ENCODE measurements at regions not wholly inside any gene's neighbourhood (a gene's known extent, or its start where the extent isn't known, plus 50 kb on each side); places are given as distances from the start of the nearest gene placed in this dataset.

DNA sequence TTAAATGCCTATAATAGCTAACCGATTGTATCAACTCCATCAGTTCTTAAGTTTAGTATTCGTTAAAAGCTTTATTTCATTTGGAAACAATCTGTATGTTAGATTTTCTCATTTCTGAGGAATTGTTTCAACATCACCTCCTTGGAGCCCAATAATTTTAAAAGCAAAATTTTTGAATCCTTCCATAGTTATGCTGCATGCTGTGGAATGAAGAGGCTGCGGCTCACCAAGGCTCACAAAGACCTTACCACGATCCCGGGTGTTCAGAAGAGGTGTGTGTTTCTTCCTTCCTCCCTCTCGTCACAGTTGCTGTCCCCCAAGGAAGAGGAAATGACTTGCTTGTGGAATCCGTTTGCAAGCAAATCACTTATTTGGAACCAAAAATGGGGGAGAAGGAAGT lies 143.8 kb downstream of the FGF1 start:
- H3K27ac ChIP-seq (ENCODE audit: insufficient read depth, low read length, poor library complexity, severe bottlenecking), result no peak overlapping the region
- DNase-seq, result no peak
- no peak overlapping the region for H3K4me3 ChIP-seq (ENCODE audit: insufficient read depth, low read depth, low read length, poor library complexity, severe bottlenecking)
- H3K27me3 ChIP-seq (replicated peaks; ENCODE audit: control insufficient read depth, insufficient read depth, low read length, poor library complexity, severe bottlenecking), result no peaks in the 10 kb centered on the region
- no peaks in the 10 kb centered on the region for H3K4me1 ChIP-seq (ENCODE audit: control insufficient read depth, insufficient read depth, low read length, poor library complexity, severe bottlenecking)
- H3K9me3 ChIP-seq (ENCODE audit: control insufficient read depth, low read length), result no peaks in the 10 kb centered on the region
- no peaks in the 10 kb centered on the region for H3K36me3 ChIP-seq (ENCODE audit: control insufficient read depth, insufficient read depth, low read length)

- no peak overlapping the region for H3K27ac ChIP-seq (ENCODE audit: insufficient read depth, low read length, poor library complexity, severe bottlenecking)
- DNase-seq, result no peak
- no peaks in the 10 kb centered on the region for H3K9me3 ChIP-seq (ENCODE audit: control insufficient read depth, low read length)
- H3K27me3 ChIP-seq (replicated peaks; ENCODE audit: control insufficient read depth, insufficient read depth, low read length, poor library complexity, severe bottlenecking), result no peaks in the 10 kb centered on the region
- H3K4me3 ChIP-seq (ENCODE audit: insufficient read depth, low read depth, low read length, poor library complexity, severe bottlenecking), result no peak overlapping the region
- H3K36me3 ChIP-seq (ENCODE audit: control insufficient read depth, insufficient read depth, low read length), result no peaks in the 10 kb centered on the region
- H3K4me1 ChIP-seq (ENCODE audit: control insufficient read depth, insufficient read depth, low read length, poor library complexity, severe bottlenecking), result no peaks in the 10 kb centered on the region
These were observed 144.9 kb downstream of the FGF1 start for GRCh38 chr5:142540922-142541422.

- H3K4me1 ChIP-seq (ENCODE audit: control insufficient read depth, insufficient read depth, low read length, poor library complexity, severe bottlenecking), result no peaks in the 10 kb centered on the region
- no peak overlapping the region for H3K27ac ChIP-seq (ENCODE audit: insufficient read depth, low read length, poor library complexity, severe bottlenecking)
- H3K9me3 ChIP-seq (ENCODE audit: control insufficient read depth, low read length), result no peaks in the 10 kb centered on the region
- DNase-seq, result no peak
- H3K4me3 ChIP-seq (ENCODE audit: insufficient read depth, low read depth, low read length, poor library complexity, severe bottlenecking), result no peak overlapping the region
- no peaks in the 10 kb centered on the region for H3K36me3 ChIP-seq (ENCODE audit: control insufficient read depth, insufficient read depth, low read length)
- no peaks in the 10 kb centered on the region for H3K27me3 ChIP-seq (replicated peaks; ENCODE audit: control insufficient read depth, insufficient read depth, low read length, poor library complexity, severe bottlenecking)
These were observed 146.6 kb downstream of the FGF1 start for GRCh38 chr5:142539154-142539740.

GRCh38 chr5:142537938-142538337 lies 148.0 kb downstream of the FGF1 start:
- no peak for DNase-seq

DNA sequence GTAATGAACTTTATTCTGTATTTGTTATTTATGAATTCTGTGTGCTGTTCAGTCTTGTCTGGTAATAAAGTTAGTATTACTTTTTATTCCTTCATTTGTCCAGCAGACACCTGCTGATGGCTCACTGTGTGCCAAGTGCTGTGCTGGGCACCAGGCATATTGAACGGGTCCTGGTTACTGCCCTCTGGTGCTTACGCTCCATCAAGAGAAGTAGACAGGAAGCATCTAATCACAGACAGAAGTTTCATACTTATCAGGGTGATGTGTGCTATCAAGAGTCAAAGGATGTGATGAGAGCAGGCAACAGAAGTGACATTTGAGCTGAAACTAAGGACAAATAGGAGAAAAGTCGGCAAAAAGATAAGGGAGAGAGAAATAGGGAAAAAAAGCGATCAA lies 153.1 kb downstream of the FGF1 start:
- Histone ChIP-seq H3K9me3 (ENCODE audit: control insufficient read depth, low read length) (no peaks in the 10 kb centered on the region), H3K27ac (ENCODE audit: insufficient read depth, low read length, poor library complexity, severe bottlenecking) (no peak overlapping the region), H3K27me3 (replicated peaks; ENCODE audit: control insufficient read depth, insufficient read depth, low read length, poor library complexity, severe bottlenecking) (no peaks in the 10 kb centered on the region), H3K36me3 (ENCODE audit: control insufficient read depth, insufficient read depth, low read length) (no peaks in the 10 kb centered on the region), H3K4me1 (ENCODE audit: control insufficient read depth, insufficient read depth, low read length, poor library complexity, severe bottlenecking) (no peaks in the 10 kb centered on the region), H3K4me3 (ENCODE audit: insufficient read depth, low read depth, low read length, poor library complexity, severe bottlenecking) (no peak overlapping the region)
- no peak for DNase-seq

More at GRCh38 chr5:142537938-142538337, 148.0 kb downstream of the FGF1 start:
- Histone ChIP-seq H3K9me3 (ENCODE audit: control insufficient read depth, low read length) (no peaks in the 10 kb centered on the region), H3K36me3 (ENCODE audit: control insufficient read depth, insufficient read depth, low read length) (no peaks in the 10 kb centered on the region), H3K4me3 (ENCODE audit: insufficient read depth, low read depth, low read length, poor library complexity, severe bottlenecking) (no peak overlapping the region), H3K27me3 (replicated peaks; ENCODE audit: control insufficient read depth, insufficient read depth, low read length, poor library complexity, severe bottlenecking) (no peaks in the 10 kb centered on the region), H3K27ac (ENCODE audit: insufficient read depth, low read length, poor library complexity, severe bottlenecking) (no peak overlapping the region), H3K4me1 (ENCODE audit: control insufficient read depth, insufficient read depth, low read length, poor library complexity, severe bottlenecking) (no peaks in the 10 kb centered on the region)

DNA sequence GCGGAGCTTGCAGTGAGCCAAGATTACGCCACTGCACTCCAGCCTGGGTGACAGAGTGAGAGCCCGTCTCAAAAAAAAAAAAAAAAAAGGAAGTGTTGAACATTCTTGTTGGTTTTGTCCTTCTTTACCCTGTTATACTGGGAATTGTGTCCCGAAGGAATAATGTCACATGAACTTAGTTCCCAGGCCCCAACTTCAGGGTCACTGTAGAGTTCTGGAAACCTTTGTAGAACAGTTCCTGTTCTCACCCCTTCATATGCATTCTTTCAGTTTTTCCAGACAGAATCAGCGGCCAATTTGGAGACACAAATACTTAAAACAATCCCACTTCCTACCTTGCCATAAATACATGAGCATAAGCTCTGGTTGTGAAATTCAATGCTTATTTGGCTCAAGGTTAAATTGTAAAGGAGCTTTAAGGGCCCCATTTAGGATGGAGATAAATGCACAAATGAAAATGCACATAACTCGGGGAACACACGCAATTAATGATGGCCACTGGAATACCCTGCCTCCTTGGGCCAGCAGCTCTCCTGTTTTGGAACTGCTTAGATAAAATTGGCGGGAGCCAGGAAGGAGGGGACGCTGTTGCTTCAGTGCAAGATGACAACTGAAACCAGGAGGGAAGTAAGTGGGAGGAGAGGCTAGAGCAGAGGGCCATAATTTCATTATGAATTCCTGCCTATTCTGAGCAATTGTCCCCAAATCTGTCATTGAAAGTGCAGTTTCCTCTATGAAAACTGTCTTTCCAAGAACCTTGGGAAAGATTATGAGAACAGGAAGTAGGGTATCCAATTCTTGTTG lies 153.7 kb downstream of the FGF1 start:
- Histone ChIP-seq H3K36me3 (ENCODE audit: control insufficient read depth, insufficient read depth, low read length) (no peaks in the 10 kb centered on the region), H3K9me3 (ENCODE audit: control insufficient read depth, low read length) (no peaks in the 10 kb centered on the region), H3K4me3 (ENCODE audit: insufficient read depth, low read depth, low read length, poor library complexity, severe bottlenecking) (no peak overlapping the region), H3K27ac (ENCODE audit: insufficient read depth, low read length, poor library complexity, severe bottlenecking) (no peak overlapping the region), H3K27me3 (replicated peaks; ENCODE audit: control insufficient read depth, insufficient read depth, low read length, poor library complexity, severe bottlenecking) (no peaks in the 10 kb centered on the region), H3K4me1 (ENCODE audit: control insufficient read depth, insufficient read depth, low read length, poor library complexity, severe bottlenecking) (no peaks in the 10 kb centered on the region)
- no peak for DNase-seq

GRCh38 chr5:142530904-142531303 lies 155.0 kb downstream of the FGF1 start:
- no peaks in the 10 kb centered on the region for H3K27me3 ChIP-seq (replicated peaks; ENCODE audit: control insufficient read depth, insufficient read depth, low read length, poor library complexity, severe bottlenecking)
- no peak overlapping the region for H3K4me3 ChIP-seq (ENCODE audit: insufficient read depth, low read depth, low read length, poor library complexity, severe bottlenecking)
- no peak overlapping the region for H3K27ac ChIP-seq (ENCODE audit: insufficient read depth, low read length, poor library complexity, severe bottlenecking)
- H3K4me1 ChIP-seq (ENCODE audit: control insufficient read depth, insufficient read depth, low read length, poor library complexity, severe bottlenecking), result no peaks in the 10 kb centered on the region
- no peak for DNase-seq
- no peaks in the 10 kb centered on the region for H3K36me3 ChIP-seq (ENCODE audit: control insufficient read depth, insufficient read depth, low read length)
- H3K9me3 ChIP-seq (ENCODE audit: control insufficient read depth, low read length), result no peaks in the 10 kb centered on the region

- H3K9me3 ChIP-seq (ENCODE audit: control insufficient read depth, low read length), result no peaks in the 10 kb centered on the region
- H3K4me3 ChIP-seq (ENCODE audit: insufficient read depth, low read depth, low read length, poor library complexity, severe bottlenecking), result no peak overlapping the region
- no peak overlapping the region for H3K27ac ChIP-seq (ENCODE audit: insufficient read depth, low read length, poor library complexity, severe bottlenecking)
- H3K36me3 ChIP-seq (ENCODE audit: control insufficient read depth, insufficient read depth, low read length), result no peaks in the 10 kb centered on the region
- H3K27me3 ChIP-seq (replicated peaks; ENCODE audit: control insufficient read depth, insufficient read depth, low read length, poor library complexity, severe bottlenecking), result peaks cover 2% of the 10 kb centered on the region
- H3K4me1 ChIP-seq (ENCODE audit: control insufficient read depth, insufficient read depth, low read length, poor library complexity, severe bottlenecking), result no peaks in the 10 kb centered on the region
- no peak for DNase-seq
These were observed 156.1 kb downstream of the FGF1 start for GRCh38 chr5:142529626-142530278.

DNA sequence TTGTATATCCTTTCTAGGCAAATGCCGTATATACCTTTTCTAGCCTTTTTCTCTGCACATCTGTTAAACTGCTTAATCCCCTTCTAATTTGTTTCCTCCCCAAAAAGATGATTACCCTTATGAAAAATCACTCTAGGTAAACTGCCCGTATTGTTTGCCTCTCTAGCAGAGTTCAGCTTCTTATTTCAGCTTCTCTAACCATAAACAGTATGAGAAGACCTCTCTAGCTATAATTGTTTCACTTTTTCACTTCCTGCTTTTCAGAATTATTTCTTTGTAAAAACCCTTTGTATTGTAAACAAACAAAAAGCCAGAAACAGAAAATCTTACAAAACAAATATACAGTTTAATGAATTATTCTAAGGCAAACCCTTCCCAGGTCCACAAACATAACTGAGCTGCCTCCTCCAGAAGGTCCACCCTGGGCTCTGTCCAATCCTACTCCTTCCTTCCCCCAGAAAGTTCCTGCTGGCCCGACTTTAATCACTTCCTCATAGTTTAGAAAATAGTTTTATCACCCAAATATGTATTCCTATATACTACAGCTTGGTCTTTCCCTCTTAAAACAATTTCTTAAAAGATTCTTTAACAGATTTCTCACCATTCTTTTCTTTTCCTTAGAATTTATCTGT lies 158.1 kb downstream of the FGF1 start:
- no peak for DNase-seq
- no peaks in the 10 kb centered on the region for H3K4me1 ChIP-seq (ENCODE audit: control insufficient read depth, insufficient read depth, low read length, poor library complexity, severe bottlenecking)

More for the DNA sequence above, 158.1 kb downstream of the FGF1 start:
- no peak overlapping the region for H3K27ac ChIP-seq (ENCODE audit: insufficient read depth, low read length, poor library complexity, severe bottlenecking)
- no peaks in the 10 kb centered on the region for H3K36me3 ChIP-seq (ENCODE audit: control insufficient read depth, insufficient read depth, low read length)
- no peaks in the 10 kb centered on the region for H3K9me3 ChIP-seq (ENCODE audit: control insufficient read depth, low read length)
- H3K4me3 ChIP-seq (ENCODE audit: insufficient read depth, low read depth, low read length, poor library complexity, severe bottlenecking), result no peak overlapping the region
- peaks cover 2% of the 10 kb centered on the region for H3K27me3 ChIP-seq (replicated peaks; ENCODE audit: control insufficient read depth, insufficient read depth, low read length, poor library complexity, severe bottlenecking)

Data from effector memory CD4-positive, alpha-beta T cell (primary cell).